CD14-positive monocyte (primary cell): ENCODE measurements at regions not wholly inside any gene's neighbourhood (a gene's known extent, or its start where the extent isn't known, plus 50 kb on each side); places are given as distances from the start of the nearest gene placed in this dataset.

Source experiments
- DNase-seq, 3 donors: peaks; one replicate each; pipeline ENCODE4 v3.0.0-alpha.2; 2011 to 2022
- H2AFZ ChIP-seq: 2 replicates; pipeline ENCODE4 v1.6.0; 2012; ENCODE audit warnings: mild to moderate bottlenecking, low read depth, low read length, inconsistent platforms; ENCODE audit not compliant: insufficient read depth, poor library complexity, severe bottlenecking
- H3K27ac ChIP-seq, 2 donors: 1 replicate in 1 of 2; 2 replicates in 1 of 2; pipeline ENCODE4 v1.5.1; 2012 to 2013; ENCODE audit warnings: low read length in 2 of 2, control low read depth in 1 of 2, inconsistent platforms in 1 of 2, low read depth in 1 of 2, mild to moderate bottlenecking in 1 of 2
- H3K27me3 ChIP-seq, 2 donors: one replicate each; pipeline versions ENCODE4 v1.6.0 to v1.6.1; 2011 to 2013; ENCODE audit warnings: low read length in 2 of 2; ENCODE audit not compliant: control insufficient read depth in 2 of 2, insufficient read depth in 2 of 2
- H3K36me3 ChIP-seq, 2 donors: replicated peaks in 1 of 2; 1 replicate in 1 of 2; 2 replicates in 1 of 2; pipeline versions ENCODE4 v1.5.1 to v1.6.1; 2012 to 2013; ENCODE audit warnings: low read length in 2 of 2, control low read depth in 1 of 2, inconsistent platforms in 1 of 2, mild to moderate bottlenecking in 1 of 2; ENCODE audit not compliant: insufficient read depth in 2 of 2, control insufficient read depth in 1 of 2
- H3K4me1 ChIP-seq, 2 donors: 1 replicate in 1 of 2; 2 replicates in 1 of 2; pipeline versions ENCODE4 v1.5.1 to v1.6.1; 2012 to 2013; ENCODE audit warnings: low read length in 2 of 2, control low read depth in 1 of 2, inconsistent platforms in 1 of 2, mild to moderate bottlenecking in 1 of 2, moderate library complexity in 1 of 2; ENCODE audit not compliant: insufficient read depth in 2 of 2, control insufficient read depth in 1 of 2
- H3K4me2 ChIP-seq: replicated peaks from 2 replicates; pipeline ENCODE3; 2012; ENCODE audit warnings: low read length, moderate library complexity, mild to moderate bottlenecking; ENCODE audit not compliant: poor library complexity, severe bottlenecking; ENCODE audit errors: extremely low read depth
- H3K4me3 ChIP-seq, 3 experiments: fragments of 200-600 bp in 1 of 3; sonication (generic) in 1 of 3; replicated peaks in 1 of 3; 1 replicate in 2 of 3; 2 replicates in 1 of 3; pipeline ENCODE4 v1.5.1; 2011 to 2013; ENCODE audit warnings: low read length in 3 of 3, mild to moderate bottlenecking in 3 of 3, control low read depth in 2 of 3, low read depth in 2 of 3, inconsistent platforms in 1 of 3, moderate library complexity in 1 of 3
- H3K79me2 ChIP-seq: 2 replicates; pipeline ENCODE4 v1.6.0; 2012; ENCODE audit warnings: mild to moderate bottlenecking, control low read depth, inconsistent platforms, low read length, moderate library complexity; ENCODE audit not compliant: insufficient read depth
- H3K9ac ChIP-seq: 2 replicates; pipeline ENCODE4 v1.6.0; 2017; ENCODE audit warnings: low read length, mild to moderate bottlenecking; ENCODE audit not compliant: insufficient read depth, poor library complexity, severe bottlenecking
- H3K9me3 ChIP-seq, 2 donors: replicated peaks in 1 of 2; 1 replicate in 1 of 2; 2 replicates in 1 of 2; pipeline versions ENCODE4 v1.5.1 to v1.6.1; 2012 to 2013; ENCODE audit warnings: low read length in 2 of 2, control low read depth in 1 of 2; ENCODE audit not compliant: control insufficient read depth in 1 of 2, insufficient read depth in 1 of 2
- H4K20me1 ChIP-seq: 2 replicates; pipeline ENCODE4 v1.6.0; 2012; ENCODE audit warnings: mild to moderate bottlenecking, low read length, control low read depth, moderate library complexity; ENCODE audit not compliant: insufficient read depth
- H3K27ac Mint-ChIP-seq, 7 donors: one replicate each; pipeline ENCODE4 v1.8.0; 2020; ENCODE audit warnings: mild to moderate bottlenecking in 7 of 7, mixed read lengths in 7 of 7, moderate library complexity in 6 of 7, inconsistent platforms in 2 of 7
- H3K27me3 Mint-ChIP-seq, 3 donors: one replicate each; pipeline ENCODE4 v1.8.0; 2021 to 2022; ENCODE audit warnings: low read depth in 3 of 3, mild to moderate bottlenecking in 3 of 3, mixed read lengths in 3 of 3, moderate library complexity in 3 of 3, inconsistent platforms in 1 of 3
- H3K36me3 Mint-ChIP-seq, 2 donors: one replicate each; pipeline ENCODE4 v1.8.0; 2020; ENCODE audit warnings: mixed read lengths in 2 of 2, inconsistent platforms in 1 of 2, mild to moderate bottlenecking in 1 of 2
- H3K4me1 Mint-ChIP-seq: one replicate; pipeline ENCODE4 v1.8.0; 2020; ENCODE audit warnings: mild to moderate bottlenecking, mixed read lengths
- H3K4me3 Mint-ChIP-seq, 2 donors: one replicate each; pipeline ENCODE4 v1.8.0; 2020; ENCODE audit warnings: mild to moderate bottlenecking in 2 of 2, mixed read lengths in 2 of 2, moderate library complexity in 1 of 2
- H3K9me3 Mint-ChIP-seq, 7 donors: one replicate each; pipeline ENCODE4 v1.8.0; 2020 to 2022; ENCODE audit warnings: mixed read lengths in 7 of 7, mild to moderate bottlenecking in 6 of 7, moderate library complexity in 6 of 7, inconsistent platforms in 2 of 7
- WGBS: methylation state at CpG from one replicate; pipeline ENCODE4 v1.1.5; 2013; ENCODE audit warnings: missing lambda C conversion rate; ENCODE audit not compliant: insufficient coverage; 5-methylcytosine and 5-hydroxymethylcytosine counted together
- intact Hi-C, 2 donors: fragments of 100-400 bp; cut with micrococcal nuclease; formaldehyde crosslinking; loops; one replicate each; pipeline versions ENCODE4 v1.15.0 to v1.15.1; 2023
- TF ChIP-seq, protein P1 (sequence below): fragments of 200-600 bp; IDR thresholded peaks from one replicate; pipeline ENCODE4 v1.8.0; 2022; ENCODE audit warnings: antibody characterized with exemption, mild to moderate bottlenecking

- no peak overlapping the region for H3K27ac ChIP-seq
- H4K20me1 ChIP-seq, result no peaks in the 10 kb centered on the region
- Mint-ChIP-seq H3K4me1 (peaks cover 19% of the 10 kb centered on the region), H3K27me3 (peaks cover 0 to 4% (median 2%) of the 10 kb centered on the region in 3 donors), H3K27ac (no peak overlapping the region), H3K36me3 (no peaks in the 10 kb centered on the region), H3K4me3 (no peak overlapping the region), H3K9me3 (peaks cover 0 to 9% (median 3%) of the 10 kb centered on the region in 7 donors)
- H2AFZ ChIP-seq, result no peak overlapping the region
- no CpG with 5 or more reads among the region's 2 CpGs for WGBS
- TF ChIP-seq, protein P1, sequence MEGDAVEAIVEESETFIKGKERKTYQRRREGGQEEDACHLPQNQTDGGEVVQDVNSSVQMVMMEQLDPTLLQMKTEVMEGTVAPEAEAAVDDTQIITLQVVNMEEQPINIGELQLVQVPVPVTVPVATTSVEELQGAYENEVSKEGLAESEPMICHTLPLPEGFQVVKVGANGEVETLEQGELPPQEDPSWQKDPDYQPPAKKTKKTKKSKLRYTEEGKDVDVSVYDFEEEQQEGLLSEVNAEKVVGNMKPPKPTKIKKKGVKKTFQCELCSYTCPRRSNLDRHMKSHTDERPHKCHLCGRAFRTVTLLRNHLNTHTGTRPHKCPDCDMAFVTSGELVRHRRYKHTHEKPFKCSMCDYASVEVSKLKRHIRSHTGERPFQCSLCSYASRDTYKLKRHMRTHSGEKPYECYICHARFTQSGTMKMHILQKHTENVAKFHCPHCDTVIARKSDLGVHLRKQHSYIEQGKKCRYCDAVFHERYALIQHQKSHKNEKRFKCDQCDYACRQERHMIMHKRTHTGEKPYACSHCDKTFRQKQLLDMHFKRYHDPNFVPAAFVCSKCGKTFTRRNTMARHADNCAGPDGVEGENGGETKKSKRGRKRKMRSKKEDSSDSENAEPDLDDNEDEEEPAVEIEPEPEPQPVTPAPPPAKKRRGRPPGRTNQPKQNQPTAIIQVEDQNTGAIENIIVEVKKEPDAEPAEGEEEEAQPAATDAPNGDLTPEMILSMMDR, result no peak
- no peaks in the 10 kb centered on the region for H3K27me3 ChIP-seq
- H3K36me3 ChIP-seq, result no peaks in the 10 kb centered on the region
- H3K9me3 ChIP-seq, result peaks cover 0 to 3% of the 10 kb centered on the region in 2 donors
- H3K79me2 ChIP-seq, result no peaks in the 10 kb centered on the region
- H3K9ac ChIP-seq, result no peak overlapping the region
- no peak overlapping the region for H3K4me3 ChIP-seq
- no peak overlapping the region for H3K4me2 ChIP-seq
- no peaks in the 10 kb centered on the region for H3K4me1 ChIP-seq
- no peak for DNase-seq
- intact Hi-C loops, result no loop called here
Measured at GRCh38 chr2:12602661-12603060, 114.1 kb upstream of the TRIB2 start.

DNA sequence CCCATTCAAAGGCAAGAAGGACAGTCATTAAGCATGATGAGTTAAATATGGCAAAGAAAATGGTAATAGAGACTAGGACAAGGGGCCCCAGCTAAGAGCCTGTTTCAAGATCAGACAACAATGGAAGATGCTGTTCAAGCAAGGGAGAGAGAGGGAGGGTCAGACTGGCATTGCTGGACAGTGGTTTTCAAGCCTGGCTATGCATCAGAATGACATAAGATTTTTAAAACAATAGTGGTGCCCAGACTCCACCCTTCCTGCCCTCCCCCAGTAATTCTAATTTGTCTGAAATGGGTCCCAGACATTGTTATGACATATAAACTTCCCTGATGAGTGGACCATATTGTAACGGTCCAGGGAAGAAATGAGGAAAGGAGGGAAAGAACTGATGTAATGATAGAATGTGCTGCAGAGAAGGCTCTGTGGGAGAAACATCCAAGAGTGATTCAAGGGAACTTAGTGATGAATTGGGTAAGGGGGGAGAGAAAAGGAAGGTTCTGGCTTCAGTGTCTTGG is 112.9 kb upstream of the TRIB2 start:
- Mint-ChIP-seq H3K27me3 (peaks cover 2 to 7% (median 2%) of the 10 kb centered on the region in 3 donors), H3K27ac (no peak overlapping the region), H3K9me3 (peaks cover 0 to 9% (median 1%) of the 10 kb centered on the region in 7 donors), H3K4me3 (no peak overlapping the region), H3K36me3 (no peaks in the 10 kb centered on the region), H3K4me1 (peaks cover 19% of the 10 kb centered on the region)
- H3K36me3 ChIP-seq, result no peaks in the 10 kb centered on the region
- DNase-seq, result no peak
- H2AFZ ChIP-seq, result no peak overlapping the region
- H3K4me1 ChIP-seq, result no peaks in the 10 kb centered on the region
- no peak overlapping the region for H3K9ac ChIP-seq
- TF ChIP-seq, protein P1, result no peak
- no peaks in the 10 kb centered on the region for H3K79me2 ChIP-seq
- H3K4me3 ChIP-seq, result no peak overlapping the region
- H3K9me3 ChIP-seq, result peaks cover 0 to 3% of the 10 kb centered on the region in 2 donors
- 22% methylated on average over 1 of the region's 1 CpG for WGBS
- H3K27ac ChIP-seq, result no peak overlapping the region
- H4K20me1 ChIP-seq, result no peaks in the 10 kb centered on the region
- no peaks in the 10 kb centered on the region for H3K27me3 ChIP-seq
- no peak overlapping the region for H3K4me2 ChIP-seq
- intact Hi-C loops, result no loop called here
